Transverse colon (tissue), 3 donors: ENCODE measurements at regions not wholly inside any gene's neighbourhood (a gene's known extent, or its start where the extent isn't known, plus 50 kb on each side); places are given as distances from the start of the nearest gene placed in this dataset.

Experiments used
- EP300 ChIP-seq: sonication (generic); formaldehyde crosslinking; IDR thresholded peaks from one replicate; pipeline ENCODE4 v1.6.1; 2017; ENCODE audit warnings: antibody characterized with exemption, low read depth
- POLR2A ChIP-seq: fragments of 450-650 bp; IDR thresholded peaks from one replicate; pipeline ENCODE4 v1.6.1; 2016; ENCODE audit warnings: antibody characterized with exemption, mild to moderate bottlenecking, moderate library complexity
- TF ChIP-seq, protein P1 (sequence below), 5 experiments: fragments of 200-600 bp in 3 of 5; fragments of 450-650 bp in 2 of 5; sonication (generic) in 3 of 5; IDR thresholded peaks; 1 replicate in 2 of 5; 2 replicates in 3 of 5; pipeline ENCODE4 v1.5.1; 2016 to 2017; ENCODE audit warnings: antibody characterized with exemption in 5 of 5, inconsistent platforms in 3 of 5, mild to moderate bottlenecking in 2 of 5, moderate library complexity in 1 of 5

DNA sequence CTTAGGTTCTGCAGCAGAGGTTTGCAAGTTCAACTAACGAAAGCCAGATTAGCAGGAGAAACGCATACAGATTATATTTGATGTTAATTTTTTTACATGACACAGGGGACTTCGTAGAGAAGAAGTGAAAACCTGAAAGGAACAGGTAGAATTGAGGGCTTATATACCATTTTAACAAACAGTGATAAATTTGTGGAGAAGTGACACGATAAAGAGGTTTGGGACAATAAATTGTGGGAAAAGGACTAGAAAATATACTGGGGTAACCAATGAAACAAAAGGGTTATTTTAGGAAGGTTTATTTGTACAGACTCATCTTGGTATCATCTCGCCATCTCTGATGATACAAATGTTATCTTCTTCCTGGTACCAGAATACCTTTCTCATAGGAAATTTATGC lies 452.9 kb downstream of the SETD4 start:
- TF ChIP-seq POLR2A (no peak), EP300 (no peak)
- TF ChIP-seq, protein P1, sequence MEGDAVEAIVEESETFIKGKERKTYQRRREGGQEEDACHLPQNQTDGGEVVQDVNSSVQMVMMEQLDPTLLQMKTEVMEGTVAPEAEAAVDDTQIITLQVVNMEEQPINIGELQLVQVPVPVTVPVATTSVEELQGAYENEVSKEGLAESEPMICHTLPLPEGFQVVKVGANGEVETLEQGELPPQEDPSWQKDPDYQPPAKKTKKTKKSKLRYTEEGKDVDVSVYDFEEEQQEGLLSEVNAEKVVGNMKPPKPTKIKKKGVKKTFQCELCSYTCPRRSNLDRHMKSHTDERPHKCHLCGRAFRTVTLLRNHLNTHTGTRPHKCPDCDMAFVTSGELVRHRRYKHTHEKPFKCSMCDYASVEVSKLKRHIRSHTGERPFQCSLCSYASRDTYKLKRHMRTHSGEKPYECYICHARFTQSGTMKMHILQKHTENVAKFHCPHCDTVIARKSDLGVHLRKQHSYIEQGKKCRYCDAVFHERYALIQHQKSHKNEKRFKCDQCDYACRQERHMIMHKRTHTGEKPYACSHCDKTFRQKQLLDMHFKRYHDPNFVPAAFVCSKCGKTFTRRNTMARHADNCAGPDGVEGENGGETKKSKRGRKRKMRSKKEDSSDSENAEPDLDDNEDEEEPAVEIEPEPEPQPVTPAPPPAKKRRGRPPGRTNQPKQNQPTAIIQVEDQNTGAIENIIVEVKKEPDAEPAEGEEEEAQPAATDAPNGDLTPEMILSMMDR (IDR thresholded peaks at IDR 0.05): no peak
